Omental fat pad (tissue), 3 donors: ENCODE measurements at regions not wholly inside any gene's neighbourhood (a gene's known extent, or its start where the extent isn't known, plus 50 kb on each side); places are given as distances from the start of the nearest gene placed in this dataset.
"Not testable (repeated sequence)": the region's sequence is repeated elsewhere in the genome, so short reads cannot be mapped to it uniquely, and the experiment has no call there.

Source experiments
- ATAC-seq: fragments of 150-250 bp; one replicate; pipeline ENCODE4 v1.9.1; 2016; ENCODE audit warnings: mild to moderate bottlenecking, moderate library complexity; ENCODE audit not compliant: low FRiP score
- DNase-seq: peaks from one replicate; pipeline ENCODE4 v3.0.0-alpha.2; 2019; ENCODE audit warnings: low spot score
- TF ChIP-seq, protein P1 (sequence below), 3 donors: fragments of 450-650 bp; IDR thresholded peaks; one replicate each; pipeline ENCODE4 v1.5.1; 2016 to 2017; ENCODE audit warnings: antibody characterized with exemption in 3 of 3, mild to moderate bottlenecking in 3 of 3, moderate library complexity in 2 of 3

DNA sequence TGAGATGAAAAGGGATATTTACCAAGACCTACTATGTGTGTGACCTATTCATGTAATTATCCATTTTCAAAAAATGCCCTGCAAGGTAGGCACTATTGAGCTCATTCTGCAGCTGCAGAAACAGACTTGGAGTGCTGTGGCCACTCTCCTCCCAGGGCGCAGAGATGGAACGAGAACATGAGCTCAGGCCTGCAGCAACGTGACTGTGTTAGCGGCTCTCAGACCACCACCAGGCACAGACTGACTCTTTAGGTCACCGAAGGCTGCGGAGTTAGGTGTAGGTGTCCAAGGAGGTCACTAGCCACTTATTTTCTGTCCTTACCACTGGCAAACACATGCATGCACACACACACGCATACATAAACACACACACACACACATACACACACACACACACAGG is 271.4 kb upstream of the DIO3 start:
- no peak for ATAC-seq
- DNase-seq: no peak
- TF ChIP-seq, protein P1, sequence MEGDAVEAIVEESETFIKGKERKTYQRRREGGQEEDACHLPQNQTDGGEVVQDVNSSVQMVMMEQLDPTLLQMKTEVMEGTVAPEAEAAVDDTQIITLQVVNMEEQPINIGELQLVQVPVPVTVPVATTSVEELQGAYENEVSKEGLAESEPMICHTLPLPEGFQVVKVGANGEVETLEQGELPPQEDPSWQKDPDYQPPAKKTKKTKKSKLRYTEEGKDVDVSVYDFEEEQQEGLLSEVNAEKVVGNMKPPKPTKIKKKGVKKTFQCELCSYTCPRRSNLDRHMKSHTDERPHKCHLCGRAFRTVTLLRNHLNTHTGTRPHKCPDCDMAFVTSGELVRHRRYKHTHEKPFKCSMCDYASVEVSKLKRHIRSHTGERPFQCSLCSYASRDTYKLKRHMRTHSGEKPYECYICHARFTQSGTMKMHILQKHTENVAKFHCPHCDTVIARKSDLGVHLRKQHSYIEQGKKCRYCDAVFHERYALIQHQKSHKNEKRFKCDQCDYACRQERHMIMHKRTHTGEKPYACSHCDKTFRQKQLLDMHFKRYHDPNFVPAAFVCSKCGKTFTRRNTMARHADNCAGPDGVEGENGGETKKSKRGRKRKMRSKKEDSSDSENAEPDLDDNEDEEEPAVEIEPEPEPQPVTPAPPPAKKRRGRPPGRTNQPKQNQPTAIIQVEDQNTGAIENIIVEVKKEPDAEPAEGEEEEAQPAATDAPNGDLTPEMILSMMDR (IDR thresholded peaks at IDR 0.05): no peak

DNA sequence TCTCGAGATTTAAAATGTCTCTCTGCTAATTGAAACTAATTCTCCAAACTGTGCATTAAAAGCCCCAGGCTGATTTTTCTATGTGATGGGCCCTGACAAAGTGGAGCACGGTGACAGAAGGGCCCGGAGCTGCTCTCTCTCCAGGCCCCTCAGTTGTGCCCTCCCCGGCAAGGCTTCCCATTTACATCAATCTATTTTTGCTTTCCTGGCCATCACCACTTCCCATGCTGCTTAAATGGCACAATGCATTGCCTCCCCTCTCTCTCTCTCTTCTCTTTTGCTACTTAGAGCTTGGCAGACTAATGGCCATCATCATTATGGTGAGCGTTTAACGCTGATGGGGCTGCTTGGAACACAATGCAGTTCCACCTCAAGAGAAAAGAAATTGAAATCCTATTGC is 270.7 kb upstream of the DIO3 start:
- no peak for ATAC-seq
- no peak for DNase-seq
- TF ChIP-seq, protein P1 (IDR thresholded peaks at IDR 0.05): no peak

DNA sequence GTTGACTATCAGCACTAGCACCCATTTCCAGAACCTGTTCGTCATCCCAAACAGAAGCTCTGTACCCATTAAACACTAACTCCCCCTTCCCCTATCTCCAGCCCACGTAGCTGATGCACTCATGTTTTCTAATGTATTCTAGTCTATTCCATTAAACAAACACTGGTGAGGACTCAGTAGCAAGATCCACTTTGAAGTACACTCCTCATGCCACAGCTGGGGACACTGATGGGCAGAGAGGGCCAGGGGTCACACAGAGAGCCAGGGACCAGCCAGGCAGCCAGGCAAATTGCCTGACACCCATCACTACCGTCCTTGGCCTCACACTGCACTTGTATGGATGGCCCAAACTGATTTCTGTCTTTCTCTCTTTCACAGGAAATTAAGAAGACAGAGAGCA is 269.9 kb upstream of the DIO3 start:
- ATAC-seq: no peak

DNA sequence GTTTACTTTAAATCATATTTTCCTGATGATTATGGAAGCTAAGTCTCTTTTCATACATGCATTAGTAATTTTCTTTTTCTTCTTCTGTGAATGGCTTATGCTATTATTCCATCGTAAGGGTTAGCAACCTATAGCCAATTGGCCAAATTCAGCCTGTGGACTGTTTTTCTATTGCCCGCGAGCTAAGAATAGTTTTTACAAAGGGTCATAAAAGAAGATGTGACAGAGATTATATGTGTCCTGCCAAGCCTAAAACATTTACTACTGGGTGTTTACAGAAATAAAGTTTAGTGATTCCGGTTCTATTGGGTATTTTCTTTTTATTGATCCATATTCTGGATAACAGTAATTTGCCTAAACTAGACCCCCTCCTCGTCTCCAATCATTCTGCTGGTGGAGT is 268.8 kb upstream of the DIO3 start:
- TF ChIP-seq, protein P1 (IDR thresholded peaks at IDR 0.05): no peak
- no peak for ATAC-seq
- no peak for DNase-seq

More for the DNA sequence above, 269.9 kb upstream of the DIO3 start:
- no peak for DNase-seq
- TF ChIP-seq, protein P1 (IDR thresholded peaks at IDR 0.05): no peak

DNA sequence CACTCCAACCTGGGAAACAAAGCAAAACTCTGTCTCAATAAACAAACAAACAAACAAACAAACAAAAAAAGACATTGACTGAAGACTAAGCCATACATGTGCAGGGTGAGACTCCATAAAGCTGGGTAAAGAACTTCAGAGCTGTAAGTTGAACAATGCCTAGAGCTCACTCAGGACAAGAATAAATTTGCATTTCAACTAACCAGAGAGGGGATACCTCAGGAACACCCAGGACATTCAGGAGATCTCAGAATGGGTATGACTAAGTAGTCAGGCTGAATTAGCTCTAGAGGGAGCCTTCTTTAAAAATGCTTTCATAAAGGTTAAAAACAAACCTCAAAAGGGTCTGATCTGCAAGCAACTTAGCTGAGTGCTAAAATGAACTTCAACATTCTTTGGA is 267.7 kb upstream of the DIO3 start:
- TF ChIP-seq, protein P1 (IDR thresholded peaks at IDR 0.05): no peak
- DNase-seq: no peak
- ATAC-seq: no peak

DNA sequence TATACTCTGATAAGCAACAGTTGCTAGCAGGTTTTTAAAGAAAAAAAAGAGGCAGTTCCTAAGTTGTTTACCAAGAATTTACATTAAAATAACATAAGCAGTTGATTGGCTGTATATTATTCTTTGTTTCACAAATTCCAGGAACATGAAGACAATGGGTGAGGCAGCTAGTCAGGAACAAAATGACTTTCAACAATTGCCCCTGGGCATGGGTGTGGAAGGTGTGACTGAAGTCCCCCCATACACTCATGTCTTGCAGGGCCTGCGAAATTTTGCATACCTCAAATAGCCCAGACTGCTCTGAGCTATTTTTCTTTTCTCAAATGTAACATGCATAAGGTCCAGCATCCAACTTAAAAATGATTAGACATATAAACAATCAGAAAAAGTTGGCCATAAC is 267.2 kb upstream of the DIO3 start:
- DNase-seq (no peak), ATAC-seq (no peak)
- TF ChIP-seq, protein P1 (IDR thresholded peaks at IDR 0.05): no peak

DNA sequence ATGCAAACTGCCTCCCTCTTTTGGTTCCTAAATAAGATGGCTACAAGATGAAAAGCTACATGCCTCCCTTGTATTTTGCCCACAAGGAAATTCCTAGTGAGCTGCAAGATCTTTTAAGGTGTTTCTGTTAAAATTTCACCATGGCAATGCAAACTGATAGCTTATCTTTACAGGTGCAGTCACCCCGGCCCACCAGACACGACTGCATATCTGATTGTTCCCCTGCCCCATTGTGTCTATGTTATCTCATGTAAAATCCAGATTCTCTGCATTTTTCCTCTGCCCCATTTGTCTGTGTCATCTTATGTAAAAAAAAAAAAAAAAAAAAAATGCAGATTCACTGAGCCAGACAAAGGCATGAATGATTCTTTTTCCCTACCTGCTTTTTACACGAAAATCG is 261.5 kb upstream of the DIO3 start:
- ATAC-seq, DNase-seq: not testable (repeated sequence)

DNA sequence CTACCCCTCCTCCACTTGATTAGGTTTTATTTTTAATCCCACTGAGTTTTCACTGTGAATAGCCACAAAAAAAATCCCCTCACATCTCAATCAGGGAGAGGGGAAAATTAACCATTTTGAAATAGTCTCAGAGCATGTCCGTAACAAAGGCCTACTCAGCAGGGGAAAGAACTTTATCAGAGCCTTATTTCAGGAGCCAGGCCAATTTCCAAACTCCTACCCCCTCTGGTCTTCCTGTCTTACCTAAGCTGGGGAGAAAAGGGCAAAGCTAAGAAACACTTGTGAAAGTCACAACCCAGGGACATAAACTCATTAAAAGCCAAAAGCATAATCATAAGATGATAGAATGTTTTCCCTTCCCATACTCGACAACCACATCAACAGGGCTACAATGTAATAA is 260.3 kb upstream of the DIO3 start:
- TF ChIP-seq, protein P1 (IDR thresholded peaks at IDR 0.05): no peak
- ATAC-seq (no peak), DNase-seq (no peak)

DNA sequence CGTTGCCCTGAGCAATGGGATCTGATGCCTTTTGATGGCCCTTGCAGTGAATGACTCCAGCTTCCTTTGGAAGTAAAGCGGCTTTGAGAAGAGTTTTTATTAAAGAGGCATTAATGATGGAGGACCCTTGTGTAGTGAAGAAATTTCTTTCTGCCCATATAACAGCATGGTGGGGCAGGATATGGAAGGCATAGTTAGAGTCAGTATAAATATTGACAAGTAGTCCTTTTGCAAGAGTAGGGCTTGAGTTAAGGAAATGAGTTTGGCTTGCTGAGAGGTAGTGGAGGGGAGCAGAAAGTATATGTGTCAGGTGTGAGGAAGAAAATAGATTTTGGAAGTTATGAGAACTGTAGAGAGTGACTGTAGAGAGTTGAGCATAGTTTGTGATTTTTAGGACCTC is 254.1 kb upstream of the DIO3 start:
- ATAC-seq, DNase-seq: not testable (repeated sequence)

DNA sequence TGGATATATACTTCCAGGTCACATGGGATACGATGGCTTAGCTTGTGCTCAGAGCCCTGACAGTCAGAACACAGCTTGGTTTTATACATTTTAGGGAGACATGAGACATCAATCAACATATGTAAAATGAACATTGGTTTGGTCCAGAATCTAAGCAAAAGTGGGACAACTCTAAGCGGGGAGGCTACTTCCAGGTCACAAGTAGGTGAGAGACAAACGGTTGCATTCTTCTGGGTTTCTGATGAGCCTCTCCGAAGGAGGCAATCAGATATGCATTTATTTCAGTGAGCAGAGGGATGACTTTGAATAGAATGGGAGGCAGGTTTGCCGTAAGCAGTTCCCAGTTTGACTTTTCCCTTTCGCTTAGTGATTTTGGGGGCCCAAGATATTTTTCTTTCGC is 250.1 kb upstream of the DIO3 start:
- not testable (repeated sequence) for ATAC-seq

More for the DNA sequence above, 250.1 kb upstream of the DIO3 start:
- DNase-seq: not testable (repeated sequence)
